ENCODE measurements at regions not wholly inside any gene's neighbourhood (a gene's known extent, or its start where the extent isn't known, plus 50 kb on each side); places are given as distances from the start of the nearest gene placed in this dataset.

DNA sequence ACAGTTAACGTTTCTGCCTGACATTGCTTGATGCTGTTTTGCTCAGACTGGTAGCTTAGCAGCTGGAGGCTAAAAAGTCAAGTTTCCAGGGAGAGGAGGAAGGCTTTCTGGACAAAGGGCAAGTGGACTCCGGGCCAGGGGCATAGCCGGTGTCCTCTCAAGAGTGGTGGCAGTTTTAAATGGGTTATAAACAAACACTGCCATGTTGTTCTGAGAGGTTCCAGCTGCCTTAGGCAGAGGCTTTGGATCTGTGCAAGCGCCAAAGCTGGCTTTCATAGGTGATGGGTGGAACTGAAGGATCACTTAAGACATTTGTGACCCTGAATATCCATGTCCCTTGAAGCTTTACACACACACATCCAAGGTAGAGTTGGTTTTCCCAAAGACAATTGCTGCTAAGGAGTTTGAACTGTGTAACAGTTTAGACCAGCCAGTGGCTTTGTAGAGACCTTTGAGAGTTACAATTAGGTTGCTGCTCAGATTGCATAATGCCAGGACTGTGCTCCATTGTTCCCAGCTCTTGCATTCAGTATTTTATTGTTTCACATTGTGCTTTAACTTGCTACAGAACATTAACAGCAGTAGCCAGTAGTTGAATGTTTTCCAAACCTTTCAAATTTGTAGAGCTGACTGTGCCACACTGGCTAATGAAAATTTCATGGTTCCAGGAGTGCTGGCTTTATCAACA, 54.1 kb upstream of the AP1S2 start:
- no peak for DNase-seq (ENCODE audit: low spot score)
- CTCF ChIA-PET, result no interaction called here
- TF ChIP-seq, protein P1, sequence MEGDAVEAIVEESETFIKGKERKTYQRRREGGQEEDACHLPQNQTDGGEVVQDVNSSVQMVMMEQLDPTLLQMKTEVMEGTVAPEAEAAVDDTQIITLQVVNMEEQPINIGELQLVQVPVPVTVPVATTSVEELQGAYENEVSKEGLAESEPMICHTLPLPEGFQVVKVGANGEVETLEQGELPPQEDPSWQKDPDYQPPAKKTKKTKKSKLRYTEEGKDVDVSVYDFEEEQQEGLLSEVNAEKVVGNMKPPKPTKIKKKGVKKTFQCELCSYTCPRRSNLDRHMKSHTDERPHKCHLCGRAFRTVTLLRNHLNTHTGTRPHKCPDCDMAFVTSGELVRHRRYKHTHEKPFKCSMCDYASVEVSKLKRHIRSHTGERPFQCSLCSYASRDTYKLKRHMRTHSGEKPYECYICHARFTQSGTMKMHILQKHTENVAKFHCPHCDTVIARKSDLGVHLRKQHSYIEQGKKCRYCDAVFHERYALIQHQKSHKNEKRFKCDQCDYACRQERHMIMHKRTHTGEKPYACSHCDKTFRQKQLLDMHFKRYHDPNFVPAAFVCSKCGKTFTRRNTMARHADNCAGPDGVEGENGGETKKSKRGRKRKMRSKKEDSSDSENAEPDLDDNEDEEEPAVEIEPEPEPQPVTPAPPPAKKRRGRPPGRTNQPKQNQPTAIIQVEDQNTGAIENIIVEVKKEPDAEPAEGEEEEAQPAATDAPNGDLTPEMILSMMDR (conservative IDR thresholded peaks at IDR 0.05; ENCODE audit: low read depth), result no peak
- POLR2A ChIA-PET (ENCODE audit: low non-redundant PET), result no interaction called here
- H3K27ac ChIP-seq, result no peak overlapping the region

DNA sequence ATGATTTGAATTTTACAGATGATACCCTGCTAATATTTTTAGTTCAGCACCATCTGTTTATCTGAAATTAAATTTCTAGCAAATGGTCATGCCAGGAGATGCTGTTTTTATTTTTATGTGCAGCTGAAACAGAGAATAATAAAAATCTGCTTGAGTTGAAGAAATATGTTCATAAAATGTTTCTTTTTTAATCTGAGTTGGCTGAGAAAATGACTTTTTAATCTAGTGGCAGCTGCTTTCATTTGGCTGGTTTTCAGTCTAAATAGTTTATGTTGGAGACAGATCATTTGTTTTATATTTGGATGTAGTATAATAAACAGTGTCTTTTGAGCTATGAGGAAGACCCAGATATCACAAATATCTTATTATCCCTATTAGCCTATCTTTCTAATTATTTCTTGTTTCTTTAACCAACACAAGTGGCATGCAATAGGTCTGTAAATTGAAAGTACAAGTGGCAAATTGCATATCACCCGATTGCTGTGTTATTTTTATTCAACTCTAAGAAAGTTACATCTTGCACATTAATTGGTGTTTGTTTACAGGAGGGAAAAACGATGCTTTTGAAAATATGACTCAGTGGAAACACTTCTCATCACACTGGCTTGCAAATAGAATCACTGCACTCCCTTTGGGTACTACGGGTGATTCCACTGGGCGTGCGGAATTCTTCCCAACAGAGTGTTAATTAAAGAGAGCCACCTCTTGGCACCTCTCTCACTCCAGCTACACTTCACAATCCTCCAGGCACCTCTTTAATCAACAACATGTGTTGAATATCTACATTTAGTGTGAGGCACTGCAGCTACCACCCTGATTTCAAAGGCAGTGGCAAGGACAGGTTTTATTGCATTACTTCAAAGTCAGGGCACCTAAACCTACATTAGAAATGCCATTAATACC, 51.7 kb upstream of the AP1S2 start:
- ChIA-PET CTCF (no interaction called here), POLR2A (ENCODE audit: low non-redundant PET) (no interaction called here)
- no peak for DNase-seq (ENCODE audit: low spot score)
- TF ChIP-seq, protein P1 (conservative IDR thresholded peaks at IDR 0.05; ENCODE audit: low read depth), result no peak
- H3K27ac ChIP-seq, result no peak overlapping the region
